ENCODE measurements at regions not wholly inside any gene's neighbourhood (a gene's known extent, or its start where the extent isn't known, plus 50 kb on each side); places are given as distances from the start of the nearest gene placed in this dataset.
"Not testable (repeated sequence)": the region's sequence is repeated elsewhere in the genome, so short reads cannot be mapped to it uniquely, and the experiment has no call there.

- Histone ChIP-seq H3K4me1 (ENCODE audit: control insufficient read depth in 1 of 2, low read depth in 2 of 2) (no peaks in the 10 kb centered on the region), H3K9me3 (no peaks in the 10 kb centered on the region), H3K4me3 (no peak overlapping the region), H3K27ac (no peak overlapping the region), H3K27me3 (replicated peaks; ENCODE audit: insufficient read depth) (no peaks in the 10 kb centered on the region), H3K36me3 (no peaks in the 10 kb centered on the region)
- DNase-seq (ENCODE audit: low spot score): no peak
- no peak for TF ChIP-seq CTCF (IDR thresholded peaks at IDR 0.05)
- no peak for ATAC-seq (ENCODE audit: insufficient number of reproducible peaks, low FRiP score, low read depth)
Observed at GRCh38 chr1:198848206-198848605, 209.4 kb downstream of the PTPRC start.

GRCh38 chr1:198848649-198849048, 209.8 kb downstream of the PTPRC start:
- no peak for TF ChIP-seq CTCF (IDR thresholded peaks at IDR 0.05)
- no peak overlapping the region for H3K27ac ChIP-seq
- H3K36me3 ChIP-seq: no peaks in the 10 kb centered on the region
- no peaks in the 10 kb centered on the region for H3K9me3 ChIP-seq
- no peak for ATAC-seq (ENCODE audit: insufficient number of reproducible peaks, low FRiP score, low read depth)
- H3K27me3 ChIP-seq (replicated peaks; ENCODE audit: insufficient read depth): no peaks in the 10 kb centered on the region
- DNase-seq (ENCODE audit: low spot score): no peak
- no peak overlapping the region for H3K4me3 ChIP-seq
- H3K4me1 ChIP-seq (ENCODE audit: control insufficient read depth in 1 of 2, low read depth in 2 of 2): no peaks in the 10 kb centered on the region

- Histone ChIP-seq H3K27me3 (replicated peaks; ENCODE audit: insufficient read depth) (no peaks in the 10 kb centered on the region), H3K4me3 (no peak overlapping the region), H3K36me3 (no peaks in the 10 kb centered on the region), H3K4me1 (ENCODE audit: control insufficient read depth in 1 of 2, low read depth in 2 of 2) (no peaks in the 10 kb centered on the region), H3K27ac (no peak overlapping the region), H3K9me3 (no peaks in the 10 kb centered on the region)
- DNase-seq (ENCODE audit: low spot score) (no peak), ATAC-seq (ENCODE audit: insufficient number of reproducible peaks, low FRiP score, low read depth) (no peak)
- TF ChIP-seq CTCF (IDR thresholded peaks at IDR 0.05): no peak
Observed at GRCh38 chr1:198849093-198849492, 210.3 kb downstream of the PTPRC start.

GRCh38 chr1:198850196-198850595, 211.4 kb downstream of the PTPRC start:
- no peak for TF ChIP-seq CTCF (IDR thresholded peaks at IDR 0.05)
- no peak for DNase-seq (ENCODE audit: low spot score)
- no peaks in the 10 kb centered on the region for H3K4me1 ChIP-seq (ENCODE audit: control insufficient read depth in 1 of 2, low read depth in 2 of 2)

GRCh38 chr1:198850966-198851365, 212.1 kb downstream of the PTPRC start:
- ATAC-seq (ENCODE audit: insufficient number of reproducible peaks, low FRiP score, low read depth); H3K27ac ChIP-seq; H3K4me3 ChIP-seq; DNase-seq (ENCODE audit: low spot score); H3K4me1 ChIP-seq (ENCODE audit: control insufficient read depth in 1 of 2, low read depth in 2 of 2); H3K9me3 ChIP-seq; H3K27me3 ChIP-seq (replicated peaks; ENCODE audit: insufficient read depth); H3K36me3 ChIP-seq: not testable (repeated sequence)

More at GRCh38 chr1:198850196-198850595, 211.4 kb downstream of the PTPRC start:
- no peak overlapping the region for H3K27ac ChIP-seq
- H3K36me3 ChIP-seq: no peaks in the 10 kb centered on the region
- H3K9me3 ChIP-seq: no peaks in the 10 kb centered on the region
- ATAC-seq (ENCODE audit: insufficient number of reproducible peaks, low FRiP score, low read depth): no peak
- no peaks in the 10 kb centered on the region for H3K27me3 ChIP-seq (replicated peaks; ENCODE audit: insufficient read depth)
- H3K4me3 ChIP-seq: no peak overlapping the region

GRCh38 chr1:198856601-198857000, 217.8 kb downstream of the PTPRC start:
- H3K27me3 ChIP-seq (replicated peaks; ENCODE audit: insufficient read depth): no peaks in the 10 kb centered on the region
- no peak overlapping the region for H3K27ac ChIP-seq
- H3K36me3 ChIP-seq: no peaks in the 10 kb centered on the region
- H3K4me1 ChIP-seq (ENCODE audit: control insufficient read depth in 1 of 2, low read depth in 2 of 2): no peaks in the 10 kb centered on the region
- no peak for ATAC-seq (ENCODE audit: insufficient number of reproducible peaks, low FRiP score, low read depth)
- no peak for TF ChIP-seq CTCF (IDR thresholded peaks at IDR 0.05)
- DNase-seq (ENCODE audit: low spot score): no peak
- no peak overlapping the region for H3K4me3 ChIP-seq
- no peaks in the 10 kb centered on the region for H3K9me3 ChIP-seq

All from thoracic aorta (tissue), 2 donors.